ENCODE measurements at regions not wholly inside any gene's neighbourhood (a gene's known extent, or its start where the extent isn't known, plus 50 kb on each side); places are given as distances from the start of the nearest gene placed in this dataset.

DNA sequence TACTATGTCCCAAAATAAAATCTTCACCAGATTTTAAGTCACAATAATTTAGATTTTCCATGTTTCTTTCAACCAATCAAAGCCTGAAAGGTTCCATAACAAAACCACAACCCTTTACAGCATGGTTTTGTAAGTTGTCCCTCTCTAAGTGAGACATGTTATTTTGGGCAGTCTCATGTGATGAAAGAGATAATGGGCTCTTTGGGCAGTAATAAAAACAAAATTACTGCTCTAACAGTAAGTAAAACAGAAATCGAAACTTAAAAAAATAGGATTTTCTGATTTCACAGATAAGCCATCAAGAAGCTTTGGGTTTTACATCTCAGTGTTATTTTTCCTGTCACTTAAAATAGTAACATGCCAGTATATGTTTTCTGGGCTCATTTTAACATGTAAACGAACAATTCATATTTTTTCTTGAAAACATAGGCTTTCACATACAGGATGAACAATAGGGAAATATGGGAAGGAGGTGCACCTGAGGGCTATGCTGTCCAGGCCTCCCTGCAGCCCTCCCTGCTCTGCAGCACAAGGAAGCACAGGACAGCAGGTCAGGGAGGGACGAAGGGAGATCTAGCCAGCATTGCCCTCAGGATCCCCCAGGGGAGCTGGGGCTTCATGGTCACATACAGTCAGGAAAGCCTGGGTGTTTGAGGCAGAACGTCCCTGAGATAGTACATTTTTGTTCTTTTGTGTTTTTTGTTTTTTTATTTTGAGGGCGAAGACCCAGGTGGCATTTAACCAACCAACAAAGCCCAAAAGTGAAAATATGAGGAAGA is 157.4 kb downstream of the SHOX2 start:
- H3K36me3 ChIP-seq (ENCODE audit: insufficient read depth, insufficient read length, low read length), result no peaks in the 10 kb centered on the region
- H3K9me3 ChIP-seq (ENCODE audit: insufficient read depth, low read length), result no peaks in the 10 kb centered on the region
- DNase-seq (ENCODE audit: low read depth, low spot score), result no peak
- TF ChIP-seq ZNF274 (IDR thresholded peaks at IDR 0.05; ENCODE audit: low read depth, low read length) (no peak), SUZ12 (IDR thresholded peaks at IDR 0.05; ENCODE audit: extremely low read depth, insufficient read depth, insufficient read length) (no peak), YY1 (IDR thresholded peaks at IDR 0.05; ENCODE audit: insufficient read depth, insufficient read length) (no peak)
- no peak overlapping the region for H3K9ac ChIP-seq (ENCODE audit: insufficient read length, low read depth)
- H3K27me3 ChIP-seq (ENCODE audit: insufficient read depth, insufficient read length), result no peaks in the 10 kb centered on the region
- no peak overlapping the region for H3K4me3 ChIP-seq (ENCODE audit: insufficient read length, low read depth)
- no peaks in the 10 kb centered on the region for H3K4me1 ChIP-seq (ENCODE audit: insufficient read depth, insufficient read length)

- TF ChIP-seq ZNF274 (IDR thresholded peaks at IDR 0.05; ENCODE audit: low read depth, low read length) (no peak), YY1 (IDR thresholded peaks at IDR 0.05; ENCODE audit: insufficient read depth, insufficient read length) (no peak), SUZ12 (IDR thresholded peaks at IDR 0.05; ENCODE audit: extremely low read depth, insufficient read depth, insufficient read length) (no peak)
- Histone ChIP-seq H3K4me3 (ENCODE audit: insufficient read length, low read depth) (no peak overlapping the region), H3K36me3 (ENCODE audit: insufficient read depth, insufficient read length, low read length) (no peaks in the 10 kb centered on the region)
Observed at GRCh38 chr3:157939166-157939565, 167.1 kb downstream of the SHOX2 start.

GRCh38 chr3:157938154-157938779 is 168.0 kb downstream of the SHOX2 start:
- no peaks in the 10 kb centered on the region for H3K9me3 ChIP-seq (ENCODE audit: insufficient read depth, low read length)
- no peak for DNase-seq (ENCODE audit: low read depth, low spot score)
- H3K27me3 ChIP-seq (ENCODE audit: insufficient read depth, insufficient read length), result no peaks in the 10 kb centered on the region
- no peaks in the 10 kb centered on the region for H3K4me1 ChIP-seq (ENCODE audit: insufficient read depth, insufficient read length)
- H3K36me3 ChIP-seq (ENCODE audit: insufficient read depth, insufficient read length, low read length), result no peaks in the 10 kb centered on the region
- TF ChIP-seq ZNF274 (IDR thresholded peaks at IDR 0.05; ENCODE audit: low read depth, low read length), result no peak
- no peak for TF ChIP-seq YY1 (IDR thresholded peaks at IDR 0.05; ENCODE audit: insufficient read depth, insufficient read length)
- no peak for TF ChIP-seq SUZ12 (IDR thresholded peaks at IDR 0.05; ENCODE audit: extremely low read depth, insufficient read depth, insufficient read length)
- no peak overlapping the region for H3K4me3 ChIP-seq (ENCODE audit: insufficient read length, low read depth)
- H3K9ac ChIP-seq (ENCODE audit: insufficient read length, low read depth), result no peak overlapping the region

More at GRCh38 chr3:157939166-157939565, 167.1 kb downstream of the SHOX2 start:
- H3K4me1 ChIP-seq (ENCODE audit: insufficient read depth, insufficient read length), result no peaks in the 10 kb centered on the region
- DNase-seq (ENCODE audit: low read depth, low spot score), result no peak
- no peaks in the 10 kb centered on the region for H3K9me3 ChIP-seq (ENCODE audit: insufficient read depth, low read length)
- H3K27me3 ChIP-seq (ENCODE audit: insufficient read depth, insufficient read length), result no peaks in the 10 kb centered on the region
- no peak overlapping the region for H3K9ac ChIP-seq (ENCODE audit: insufficient read length, low read depth)

DNA sequence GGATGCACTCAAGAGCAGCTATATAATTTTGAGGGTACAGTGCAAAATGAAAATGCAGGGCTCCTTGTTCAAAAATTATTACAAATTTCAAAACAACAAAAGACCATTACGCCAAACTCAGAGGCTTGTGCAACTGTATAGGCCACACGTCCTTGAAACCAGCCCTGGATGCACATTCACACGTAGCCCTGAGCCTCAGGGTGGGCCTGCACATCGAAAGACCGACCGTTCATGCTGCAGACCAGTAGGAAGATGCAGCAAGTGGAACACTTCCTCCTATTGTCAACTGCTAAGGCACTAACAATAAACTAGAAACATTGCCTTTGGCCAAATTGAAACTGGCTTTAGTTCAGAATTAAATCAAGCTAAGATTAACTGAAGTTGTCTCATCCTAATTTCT is 174.7 kb downstream of the SHOX2 start:
- Histone ChIP-seq H3K4me3 (ENCODE audit: insufficient read length, low read depth) (no peak overlapping the region), H3K27me3 (ENCODE audit: insufficient read depth, insufficient read length) (no peaks in the 10 kb centered on the region), H3K36me3 (ENCODE audit: insufficient read depth, insufficient read length, low read length) (no peaks in the 10 kb centered on the region), H3K9ac (ENCODE audit: insufficient read length, low read depth) (no peak overlapping the region), H3K9me3 (ENCODE audit: insufficient read depth, low read length) (peaks cover 4% of the 10 kb centered on the region; the same call in 1 of the 2 replicates), H3K4me1 (ENCODE audit: insufficient read depth, insufficient read length) (no peaks in the 10 kb centered on the region)
- TF ChIP-seq YY1 (IDR thresholded peaks at IDR 0.05; ENCODE audit: insufficient read depth, insufficient read length) (no peak), SUZ12 (IDR thresholded peaks at IDR 0.05; ENCODE audit: extremely low read depth, insufficient read depth, insufficient read length) (no peak)
- no peak for DNase-seq (ENCODE audit: low read depth, low spot score)

GRCh38 chr3:157930000-157930780 is 176.0 kb downstream of the SHOX2 start:
- H3K4me1 ChIP-seq (ENCODE audit: insufficient read depth, insufficient read length), result no peaks in the 10 kb centered on the region
- TF ChIP-seq YY1 (IDR thresholded peaks at IDR 0.05; ENCODE audit: insufficient read depth, insufficient read length) (no peak), SUZ12 (IDR thresholded peaks at IDR 0.05; ENCODE audit: extremely low read depth, insufficient read depth, insufficient read length) (no peak)
- H3K27me3 ChIP-seq (ENCODE audit: insufficient read depth, insufficient read length), result no peaks in the 10 kb centered on the region
- H3K36me3 ChIP-seq (ENCODE audit: insufficient read depth, insufficient read length, low read length), result no peaks in the 10 kb centered on the region
- H3K9ac ChIP-seq (ENCODE audit: insufficient read length, low read depth), result no peak overlapping the region
- H3K4me3 ChIP-seq (ENCODE audit: insufficient read length, low read depth), result no peak overlapping the region
- peaks cover 4% of the 10 kb centered on the region; the same call in 1 of the 2 replicates for H3K9me3 ChIP-seq (ENCODE audit: insufficient read depth, low read length)
- DNase-seq (ENCODE audit: low read depth, low spot score), result no peak

- TF ChIP-seq SUZ12 (IDR thresholded peaks at IDR 0.05; ENCODE audit: extremely low read depth, insufficient read depth, insufficient read length) (no peak), YY1 (IDR thresholded peaks at IDR 0.05; ENCODE audit: insufficient read depth, insufficient read length) (no peak), ZNF274 (IDR thresholded peaks at IDR 0.05; ENCODE audit: low read depth, low read length) (no peak)
- peaks cover 4% of the 10 kb centered on the region; the same call in 1 of the 2 replicates for H3K9me3 ChIP-seq (ENCODE audit: insufficient read depth, low read length)
- DNase-seq (ENCODE audit: low read depth, low spot score), result no peak
- H3K4me3 ChIP-seq (ENCODE audit: insufficient read length, low read depth), result no peak overlapping the region
- H3K9ac ChIP-seq (ENCODE audit: insufficient read length, low read depth), result no peak overlapping the region
- no peaks in the 10 kb centered on the region for H3K4me1 ChIP-seq (ENCODE audit: insufficient read depth, insufficient read length)
- no peaks in the 10 kb centered on the region for H3K27me3 ChIP-seq (ENCODE audit: insufficient read depth, insufficient read length)
- no peaks in the 10 kb centered on the region for H3K36me3 ChIP-seq (ENCODE audit: insufficient read depth, insufficient read length, low read length)
Observed at GRCh38 chr3:157926822-157927221, 179.4 kb downstream of the SHOX2 start.

- no peaks in the 10 kb centered on the region for H3K27me3 ChIP-seq (ENCODE audit: insufficient read depth, insufficient read length)
- peaks cover 4% of the 10 kb centered on the region; the same call in 1 of the 2 replicates for H3K9me3 ChIP-seq (ENCODE audit: insufficient read depth, low read length)
- TF ChIP-seq ZNF274 (IDR thresholded peaks at IDR 0.05; ENCODE audit: low read depth, low read length), result no peak
- no peak for TF ChIP-seq YY1 (IDR thresholded peaks at IDR 0.05; ENCODE audit: insufficient read depth, insufficient read length)
- no peak for TF ChIP-seq SUZ12 (IDR thresholded peaks at IDR 0.05; ENCODE audit: extremely low read depth, insufficient read depth, insufficient read length)
- no peak overlapping the region for H3K4me3 ChIP-seq (ENCODE audit: insufficient read length, low read depth)
- H3K4me1 ChIP-seq (ENCODE audit: insufficient read depth, insufficient read length), result no peaks in the 10 kb centered on the region
- no peaks in the 10 kb centered on the region for H3K36me3 ChIP-seq (ENCODE audit: insufficient read depth, insufficient read length, low read length)
- no peak for DNase-seq (ENCODE audit: low read depth, low spot score)
- H3K9ac ChIP-seq (ENCODE audit: insufficient read length, low read depth), result no peak overlapping the region
Observed at GRCh38 chr3:157922614-157923013, 183.6 kb downstream of the SHOX2 start.

Measured in NT2/D1 (cell line).